Sigmoid colon (tissue), 6 donors: ENCODE measurements at regions not wholly inside any gene's neighbourhood (a gene's known extent, or its start where the extent isn't known, plus 50 kb on each side); places are given as distances from the start of the nearest gene placed in this dataset.

Source experiments
- DNase-seq: peaks from one replicate; pipeline ENCODE4 v3.0.0-alpha.2; 2019
- H3K27ac ChIP-seq, 4 donors: fragments of 200-600 bp; sonication (generic); one replicate each; pipeline ENCODE4 v1.5.1; 2016 to 2019; ENCODE audit warnings: mild to moderate bottlenecking in 1 of 4
- H3K27me3 ChIP-seq, 3 donors: fragments of 200-600 bp; sonication (generic); one replicate each; pipeline ENCODE4 v1.5.1; 2019; ENCODE audit warnings: mild to moderate bottlenecking in 1 of 3
- H3K36me3 ChIP-seq, 4 donors: fragments of 200-600 bp; sonication (generic); one replicate each; pipeline ENCODE4 v1.5.1; 2016 to 2019
- H3K4me1 ChIP-seq, 4 donors: fragments of 200-600 bp; sonication (generic); one replicate each; pipeline ENCODE4 v1.5.1; 2017 to 2019
- H3K4me3 ChIP-seq, 4 donors: fragments of 200-600 bp; sonication (generic); one replicate each; pipeline ENCODE4 v1.5.1; 2017 to 2019; ENCODE audit warnings: mild to moderate bottlenecking in 2 of 4, moderate library complexity in 1 of 4
- H3K9me3 ChIP-seq, 4 donors: fragments of 200-600 bp in 3 of 4; sonication (generic) in 3 of 4; one replicate each; pipeline versions ENCODE4 v1.5.1 to v1.6.1; 2013 to 2019
- CTCF ChIP-seq, 4 experiments: fragments of 450-650 bp in 3 of 4; fragments of 200-600 bp in 1 of 4; IDR thresholded peaks; one replicate each; pipeline ENCODE4 v1.5.1; 2016 to 2019; ENCODE audit warnings: antibody characterized with exemption in 4 of 4, mild to moderate bottlenecking in 3 of 4, moderate library complexity in 2 of 4
- EP300 ChIP-seq, 4 donors: sonication (generic); formaldehyde crosslinking; IDR thresholded peaks; one replicate each; pipeline ENCODE4 v1.6.1; 2017; ENCODE audit warnings: antibody characterized with exemption in 4 of 4
- POLR2A ChIP-seq, 2 donors: fragments of 450-650 bp; IDR thresholded peaks; one replicate each; pipeline ENCODE4 v1.6.1; 2016; ENCODE audit warnings: antibody characterized with exemption in 2 of 2, mild to moderate bottlenecking in 2 of 2, moderate library complexity in 2 of 2
- POLR2AphosphoS5 ChIP-seq, 4 donors: sonication (generic); formaldehyde crosslinking; IDR thresholded peaks; one replicate each; pipeline ENCODE4 v1.6.1; 2017; ENCODE audit warnings: antibody characterized with exemption in 4 of 4
- WGBS, 2 donors: extraction: QIAGEN DNeasy Blood & Tissue Kit; methylation state at CpG; one replicate each; pipeline ENCODE4 v1.1.7; 2013; 5-methylcytosine and 5-hydroxymethylcytosine counted together
- intact Hi-C: fragments of 100-400 bp; cut with DNase I; formaldehyde crosslinking; loops from one replicate; pipeline ENCODE4 v1.15.1; 2023
- donor health status: healthy with polysubstance abuse.
- donor health status: healthy.

- no peak overlapping the region for H3K4me3 ChIP-seq
- intact Hi-C loops, result no loop called here
- H3K4me1 ChIP-seq, result no peaks in the 10 kb centered on the region
- TF ChIP-seq POLR2A (IDR thresholded peaks at IDR 0.05), result no peak
- no peak overlapping the region for H3K27ac ChIP-seq
- WGBS, 2 donors, result 88 to 93% methylated on average over 16 of the region's 16 CpGs
- no peaks in the 10 kb centered on the region for H3K36me3 ChIP-seq
- peaks cover 0 to 7% (median 2%) of the 10 kb centered on the region in 4 donors for H3K9me3 ChIP-seq
- no peaks in the 10 kb centered on the region for H3K27me3 ChIP-seq
- no peak for DNase-seq
Measured at GRCh38 chr20:24764027-24764793, 184.9 kb upstream of the CST7 start.

- Histone ChIP-seq H3K36me3 (no peaks in the 10 kb centered on the region), H3K4me1 (no peaks in the 10 kb centered on the region), H3K9me3 (peaks cover 0 to 7% (median 2%) of the 10 kb centered on the region in 4 donors), H3K4me3 (no peak overlapping the region), H3K27ac (no peak overlapping the region), H3K27me3 (no peaks in the 10 kb centered on the region)
- WGBS, 2 donors, result 74 to 79% methylated on average over 9 of the region's 9 CpGs
- intact Hi-C loops, result no loop called here
- DNase-seq, result no peak
- TF ChIP-seq POLR2A (IDR thresholded peaks at IDR 0.05) (no peak), POLR2AphosphoS5 (IDR thresholded peaks at IDR 0.05) (peak in 1 of 4 donors; percentile 18)
Measured at GRCh38 chr20:24764794-24765202, 184.3 kb upstream of the CST7 start.

- 73 to 81% methylated on average over 12 of the region's 12 CpGs for WGBS, 2 donors
- no peak overlapping the region for H3K27ac ChIP-seq
- TF ChIP-seq CTCF (IDR thresholded peaks at IDR 0.05), result no peak
- TF ChIP-seq EP300 (IDR thresholded peaks at IDR 0.05), result no peak
- TF ChIP-seq POLR2A (IDR thresholded peaks at IDR 0.05), result no peak
- no peak for TF ChIP-seq POLR2AphosphoS5 (IDR thresholded peaks at IDR 0.05)
- H3K27me3 ChIP-seq, result no peaks in the 10 kb centered on the region
- H3K4me3 ChIP-seq, result no peak overlapping the region
- H3K4me1 ChIP-seq, result no peaks in the 10 kb centered on the region
- peaks cover 0 to 3% (median 0%) of the 10 kb centered on the region in 4 donors for H3K9me3 ChIP-seq
- DNase-seq, result no peak
- no peaks in the 10 kb centered on the region for H3K36me3 ChIP-seq
- intact Hi-C loops, result no loop called here
Measured at GRCh38 chr20:24765316-24766142, 183.5 kb upstream of the CST7 start.

GRCh38 chr20:24766143-24766527, 182.9 kb upstream of the CST7 start:
- no peak overlapping the region for H3K4me3 ChIP-seq
- 55% methylated on average over 2 of the region's 2 CpGs for WGBS, 2 donors
- no peaks in the 10 kb centered on the region for H3K4me1 ChIP-seq
- intact Hi-C loops, result no loop called here
- no peak overlapping the region for H3K27ac ChIP-seq
- H3K27me3 ChIP-seq, result no peaks in the 10 kb centered on the region
- H3K9me3 ChIP-seq, result no peaks in the 10 kb centered on the region
- no peak for DNase-seq
- no peaks in the 10 kb centered on the region for H3K36me3 ChIP-seq
- TF ChIP-seq EP300 (IDR thresholded peaks at IDR 0.05) (no peak), CTCF (IDR thresholded peaks at IDR 0.05) (no peak)

- TF ChIP-seq CTCF (IDR thresholded peaks at IDR 0.05), result no peak
- TF ChIP-seq POLR2A (IDR thresholded peaks at IDR 0.05), result no peak
- TF ChIP-seq EP300 (IDR thresholded peaks at IDR 0.05), result no peak
- no peak for TF ChIP-seq POLR2AphosphoS5 (IDR thresholded peaks at IDR 0.05)
- 77 to 88% methylated on average over 7 of the region's 7 CpGs for WGBS, 2 donors
- Histone ChIP-seq H3K27ac (no peak overlapping the region), H3K4me3 (no peak overlapping the region), H3K9me3 (no peaks in the 10 kb centered on the region), H3K36me3 (no peaks in the 10 kb centered on the region), H3K4me1 (no peaks in the 10 kb centered on the region), H3K27me3 (no peaks in the 10 kb centered on the region)
- intact Hi-C loops, result no loop called here
- DNase-seq, result no peak
Measured at GRCh38 chr20:24766826-24767622, 182.0 kb upstream of the CST7 start.
